Stimulated activated CD8-positive, alpha-beta memory T cell treated with anti-CD3 and anti-CD28 coated beads, Interleukin-7, amount 100 ng/mL, for 1 hour (primary cell): ENCODE measurements at regions not wholly inside any gene's neighbourhood (a gene's known extent, or its start where the extent isn't known, plus 50 kb on each side); places are given as distances from the start of the nearest gene placed in this dataset.
"Not testable (repeated sequence)": the region's sequence is repeated elsewhere in the genome, so short reads cannot be mapped to it uniquely, and the experiment has no call there.

Source experiments
- DNase-seq, 2 donors: peaks; one replicate each; pipeline ENCODE4 v3.0.0-alpha.2; 2020; ENCODE audit warnings: low read depth in 2 of 2

GRCh38 chr2:173467751-173468150 lies 113.1 kb downstream of the CDCA7 start:
- DNase-seq = no peak

DNA sequence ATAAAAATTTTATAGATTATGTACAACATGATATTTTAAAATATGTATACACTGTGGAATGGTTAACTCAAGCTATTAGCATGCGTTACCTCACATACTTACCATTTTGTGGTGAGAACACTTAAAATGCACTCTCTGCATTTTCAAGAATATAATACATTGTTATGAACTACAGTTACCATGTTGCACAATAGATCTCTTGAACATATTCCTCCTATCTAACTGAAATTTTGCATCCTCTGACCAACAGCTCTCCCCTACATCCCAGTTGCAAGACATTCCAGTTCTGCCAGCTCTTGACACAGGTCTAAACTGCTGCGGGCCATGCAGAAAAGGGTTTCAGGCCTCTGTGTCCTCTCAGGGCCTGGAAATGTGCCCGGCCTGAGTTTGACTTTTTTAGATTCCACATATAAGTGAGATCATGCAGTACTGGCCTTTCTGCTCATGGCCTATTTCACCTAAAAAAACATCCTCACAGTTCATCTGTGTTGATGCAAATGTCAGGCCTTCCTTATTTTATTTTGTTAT lies 113.7 kb downstream of the CDCA7 start:
- DNase-seq = no peak

DNA sequence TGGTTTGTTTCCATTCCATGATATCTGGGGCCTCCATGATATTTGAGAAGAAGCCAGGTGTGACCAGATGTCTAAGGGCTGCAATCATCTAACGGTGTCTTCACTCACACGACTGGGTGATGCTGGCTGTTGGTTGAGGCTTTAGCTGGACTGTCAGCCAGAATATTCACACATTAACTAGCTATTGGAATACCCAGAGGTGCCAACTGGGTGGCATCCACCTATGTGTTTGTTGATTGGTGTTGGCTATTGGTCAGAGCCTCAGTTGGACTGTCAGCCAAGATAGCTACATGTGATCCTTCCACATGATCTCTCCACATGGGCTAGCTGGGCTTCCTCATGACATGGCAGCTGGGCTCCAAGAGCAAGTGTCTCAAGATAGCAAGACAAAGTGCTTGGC lies 117.4 kb downstream of the CDCA7 start:
- DNase-seq = no peak

- no peak for DNase-seq
These were observed 128.5 kb downstream of the CDCA7 start for GRCh38 chr2:173483137-173483536.

- DNase-seq = no peak
These were observed 134.2 kb downstream of the CDCA7 start for GRCh38 chr2:173488861-173489260.

- no peak for DNase-seq
These were observed 136.7 kb downstream of the CDCA7 start for GRCh38 chr2:173491418-173491817.

GRCh38 chr2:173493874-173494273 lies 139.2 kb downstream of the CDCA7 start:
- no peak for DNase-seq

DNA sequence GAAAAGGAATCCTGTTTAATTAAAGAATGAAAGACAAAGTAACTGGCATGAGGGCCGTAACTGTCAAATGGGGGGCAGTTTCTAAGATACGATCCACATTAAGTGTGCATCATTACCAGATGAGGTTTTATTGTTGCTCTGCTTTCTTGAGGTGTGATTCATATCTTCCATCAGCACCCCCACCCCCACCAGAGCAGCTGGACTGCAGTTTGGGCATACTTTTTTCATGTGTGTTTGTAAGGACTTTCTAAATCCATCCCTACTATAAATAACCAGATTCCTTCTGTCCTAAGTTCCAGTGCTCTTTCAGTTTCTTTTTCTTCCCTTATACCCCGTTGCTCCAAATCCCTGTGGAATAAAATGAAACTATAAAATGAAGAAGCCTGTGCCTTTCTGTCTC lies 142.1 kb downstream of the CDCA7 start:
- no peak for DNase-seq

- no peak for DNase-seq
These were observed 146.3 kb downstream of the CDCA7 start for GRCh38 chr2:173500953-173501352.

DNA sequence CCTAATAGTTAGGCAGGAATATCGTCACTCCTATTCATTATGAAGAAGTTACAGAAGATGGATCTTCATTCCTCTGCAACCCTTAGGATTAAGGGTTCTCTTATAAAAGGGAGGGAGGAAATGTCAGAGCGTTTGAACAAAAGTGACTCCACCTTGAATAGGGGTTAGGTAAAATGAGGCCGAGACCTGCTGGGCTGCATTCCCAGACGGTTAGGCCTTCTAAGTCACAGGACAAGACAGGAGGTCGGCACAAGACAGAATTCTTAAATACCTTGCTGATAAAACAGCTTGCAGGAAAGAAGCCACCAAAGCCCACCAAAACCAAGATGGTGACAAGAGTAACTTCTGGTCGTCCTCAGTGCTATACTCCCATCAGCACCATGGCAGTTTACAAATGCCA lies 147.6 kb downstream of the CDCA7 start:
- no peak for DNase-seq

DNA sequence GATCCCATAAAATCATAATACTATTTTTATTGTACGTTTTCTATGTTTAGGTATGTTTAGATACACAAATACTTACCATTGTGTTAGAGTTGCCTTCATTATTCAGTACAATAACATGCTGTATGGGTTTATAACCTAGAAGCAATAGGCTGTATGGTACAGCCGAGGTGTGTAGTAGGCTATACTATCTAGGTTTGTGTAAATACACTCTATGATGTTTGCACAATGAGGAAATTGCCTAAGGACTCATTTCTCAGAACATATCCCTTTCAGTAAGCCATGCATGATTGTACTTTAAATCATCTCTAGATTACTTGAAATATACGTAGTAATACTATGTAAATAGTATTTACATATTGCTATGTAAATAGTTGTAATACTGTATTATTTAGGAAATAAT lies 156.7 kb downstream of the CDCA7 start:
- no peak for DNase-seq

- no peak for DNase-seq
These were observed 157.3 kb downstream of the CDCA7 start for GRCh38 chr2:173511942-173512341.

GRCh38 chr2:173513107-173513727 lies 158.5 kb downstream of the CDCA7 start:
- no peak for DNase-seq

DNA sequence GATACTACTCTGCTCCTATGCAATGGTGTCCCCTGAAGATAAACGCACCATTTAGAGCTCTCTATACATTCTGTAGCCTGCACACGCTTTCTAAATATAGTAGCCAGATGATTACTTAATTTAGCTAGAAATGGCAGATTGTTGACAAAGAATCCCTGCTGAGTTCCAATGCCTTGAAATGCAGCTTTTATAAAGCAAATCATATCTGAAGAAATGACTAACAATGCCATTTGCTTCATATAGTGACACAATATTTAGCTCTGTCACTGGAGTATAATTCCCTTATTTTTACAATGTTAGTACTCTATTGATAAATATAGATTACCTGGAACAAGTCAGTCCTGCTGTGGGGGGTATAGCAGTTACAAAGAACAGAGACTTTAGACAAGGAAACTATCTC lies 166.2 kb downstream of the CDCA7 start:
- no peak for DNase-seq

- no peak for DNase-seq
These were observed 166.9 kb downstream of the CDCA7 start for GRCh38 chr2:173521450-173522192.

GRCh38 chr2:173523497-173523896 lies 168.8 kb downstream of the CDCA7 start:
- no peak for DNase-seq

GRCh38 chr2:173524256-173524955 lies 169.7 kb downstream of the CDCA7 start:
- no peak for DNase-seq

DNA sequence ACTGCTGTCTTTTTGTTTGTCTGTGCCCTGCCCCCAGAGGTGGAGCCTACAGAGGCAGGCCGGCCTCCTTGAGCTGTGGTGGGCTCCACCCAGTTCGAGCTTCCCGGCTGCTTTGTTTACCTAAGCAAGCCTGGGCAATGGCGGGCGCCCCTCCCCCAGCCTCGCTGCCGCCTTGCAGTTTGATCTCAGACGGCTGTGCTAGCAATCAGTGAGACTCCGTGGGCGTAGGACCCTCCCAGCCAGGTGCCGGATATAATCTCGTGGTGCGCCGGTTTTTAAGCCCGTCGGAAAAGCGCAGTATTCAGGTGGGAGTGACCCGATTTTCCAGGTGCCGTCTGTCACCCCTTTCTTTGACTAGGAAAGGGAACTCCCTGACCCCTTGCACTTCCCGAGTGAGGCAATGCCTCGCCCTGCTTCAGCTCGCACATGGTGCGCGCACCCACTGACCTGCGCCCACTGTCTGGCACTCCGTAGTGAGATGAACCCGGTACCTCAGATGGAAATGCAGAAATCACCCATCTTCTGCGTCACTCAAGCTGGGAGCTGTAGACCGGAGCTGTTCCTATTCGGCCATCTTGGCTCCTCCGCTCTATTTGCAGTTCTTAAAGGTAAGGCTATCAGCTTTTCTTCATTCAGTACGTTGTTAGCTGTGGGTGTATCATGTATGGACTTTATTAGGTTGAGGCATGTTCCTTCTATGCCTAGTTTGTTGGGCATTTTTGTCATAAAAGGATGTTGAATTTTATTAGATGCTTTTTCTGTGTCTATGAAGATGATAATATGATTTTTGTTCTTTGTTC lies 178.3 kb downstream of the CDCA7 start:
- not testable (repeated sequence) for DNase-seq

DNA sequence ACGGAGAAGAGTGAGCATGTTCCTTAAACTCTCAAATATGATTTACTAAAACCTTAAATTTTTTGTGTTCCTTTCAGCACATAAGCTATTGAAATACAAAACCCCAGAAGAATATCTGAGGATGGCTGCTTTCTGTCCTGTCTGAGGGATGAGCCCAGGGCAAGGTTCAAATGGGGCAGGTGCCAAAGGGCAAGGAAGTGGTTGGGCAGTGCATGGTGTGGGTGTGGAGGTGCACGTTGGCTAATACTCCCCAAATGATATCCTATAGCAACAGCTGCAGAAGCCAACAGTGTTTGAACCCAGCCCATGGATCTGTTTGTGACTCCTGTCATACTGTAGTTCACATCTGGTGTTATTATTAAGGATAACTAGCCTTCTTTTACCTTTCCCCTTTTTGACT lies 183.0 kb downstream of the CDCA7 start:
- DNase-seq = no peak

GRCh38 chr2:173539615-173540014 lies 184.9 kb downstream of the CDCA7 start:
- DNase-seq = no peak

DNA sequence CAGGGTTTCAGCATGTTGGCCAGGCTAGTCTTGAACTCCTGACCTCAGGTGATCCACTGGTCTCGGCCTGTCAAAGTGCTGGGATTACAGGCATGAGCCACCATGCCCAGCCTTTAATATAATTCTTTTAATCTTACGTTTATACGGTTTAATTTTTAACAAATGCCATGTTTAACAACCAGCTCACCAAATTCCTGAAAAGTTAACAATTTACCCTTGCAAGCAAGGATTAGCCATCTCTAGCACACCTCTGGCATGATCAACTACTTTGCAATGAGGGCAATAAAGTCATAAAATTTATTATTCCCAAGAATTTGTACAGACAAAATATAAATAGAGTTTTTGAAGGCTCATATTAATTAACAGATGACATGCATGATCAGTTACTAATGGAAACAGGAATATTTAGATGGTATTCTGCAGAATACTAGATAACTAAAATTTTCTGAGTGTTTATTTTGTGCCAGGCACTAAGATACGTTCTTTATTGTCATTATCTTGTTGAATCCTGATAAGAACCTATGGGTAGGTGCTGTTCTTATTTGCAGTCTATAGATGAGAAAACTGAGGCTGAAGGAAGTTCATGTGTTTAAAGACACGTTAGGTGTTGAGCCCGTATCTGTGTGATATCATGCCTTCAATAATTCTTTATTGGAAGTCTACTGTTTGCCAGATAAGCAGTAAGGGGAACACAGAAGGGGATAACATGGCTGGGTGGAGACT lies 190.1 kb downstream of the CDCA7 start:
- no peak for DNase-seq
